SK-N-SH treated with all-trans-retinoic acid at 6 μM for 48 hours (cell line): ENCODE measurements at regions not wholly inside any gene's neighbourhood (a gene's known extent, or its start where the extent isn't known, plus 50 kb on each side); places are given as distances from the start of the nearest gene placed in this dataset.
A peak's percentile ranks its signal among the peaks of the same experiment; 100 is the strongest.
"Not testable (repeated sequence)": the region's sequence is repeated elsewhere in the genome, so short reads cannot be mapped to it uniquely, and the experiment has no call there.

Source experiments
- ATAC-seq: fragments of 200-7000 bp; cut with Tn5 transposase; 3 replicates; pipeline ENCODE4 v1.9.1; 2020; ENCODE audit warnings: mild to moderate bottlenecking, moderate library complexity
- TCF4 ChIP-seq: fragments of 250-450 bp; sonication (Bioruptor Pico); IDR thresholded peaks from 2 replicates; pipeline ENCODE4 v1.8.0; 2021; ENCODE audit warnings: mild to moderate bottlenecking, moderate library complexity, borderline replicate concordance
- ZNF70 ChIP-seq: fragments of 450-650 bp; formaldehyde crosslinking; IDR thresholded peaks from 2 replicates; pipeline ENCODE4 v1.5.0; 2020; ENCODE audit warnings: mild to moderate bottlenecking, moderate library complexity
- TF ChIP-seq, protein P1 (sequence below): fragments of 250-450 bp; sonication (Bioruptor Pico); IDR thresholded peaks from 2 replicates; pipeline ENCODE4 v1.5.0; 2020; ENCODE audit warnings: mild to moderate bottlenecking, moderate library complexity

DNA sequence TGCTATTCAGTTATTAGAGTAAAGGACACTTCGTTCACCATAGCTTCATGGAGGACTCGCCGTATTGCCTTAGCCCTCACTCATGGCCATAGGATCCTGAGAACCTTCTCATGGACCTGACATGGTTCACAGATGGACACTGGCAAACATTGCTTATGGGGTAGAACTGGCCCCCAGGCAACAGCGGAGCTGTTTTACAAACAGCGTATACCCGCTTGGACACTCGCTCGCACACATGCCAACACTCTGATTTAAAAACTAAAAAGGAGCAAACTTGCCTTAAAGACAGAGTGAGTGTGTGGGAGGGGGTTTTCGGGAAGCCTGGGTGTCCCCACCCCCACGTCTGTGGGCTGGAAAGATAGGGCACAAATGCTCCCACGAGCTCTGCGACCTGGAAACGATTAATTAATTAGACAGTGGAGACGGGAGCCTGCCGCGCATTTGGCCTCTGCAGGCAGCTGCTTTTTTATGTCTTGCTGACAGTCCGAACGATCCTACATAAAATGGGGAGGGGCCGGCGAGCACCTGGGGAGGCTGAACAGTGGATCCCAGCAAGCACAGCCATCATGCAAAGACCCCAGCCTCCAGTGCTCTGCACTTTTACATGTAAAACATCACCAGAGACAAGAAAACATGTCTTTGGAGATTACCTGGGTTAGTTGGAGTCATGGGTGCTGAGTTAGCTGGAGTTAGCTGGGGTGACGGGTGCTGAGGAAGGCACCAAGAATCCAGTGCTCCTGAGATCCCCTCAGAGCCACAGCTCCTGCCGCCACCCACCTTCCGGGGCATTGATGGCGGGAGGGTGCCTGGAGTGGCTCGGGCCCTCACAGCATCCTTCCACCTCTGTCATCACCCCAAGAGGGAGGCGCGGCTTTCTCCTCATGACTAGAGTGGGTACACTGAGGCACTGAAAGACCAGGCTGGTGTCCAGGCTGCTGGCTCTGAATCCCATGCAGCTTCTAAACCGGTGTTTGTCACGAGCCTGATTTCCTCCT lies 105.7 kb downstream of the NPIPB11 start:
- ATAC-seq = peak; percentile 43; the same call in 2 of the 3 replicates
- TF ChIP-seq ZNF70 (0 out of 2 replicates have a peak, but pooled peaks have one; percentile 52), TCF4 (CRISPR knock-in tag) (peak; percentile 69)
- TF ChIP-seq, protein P1, sequence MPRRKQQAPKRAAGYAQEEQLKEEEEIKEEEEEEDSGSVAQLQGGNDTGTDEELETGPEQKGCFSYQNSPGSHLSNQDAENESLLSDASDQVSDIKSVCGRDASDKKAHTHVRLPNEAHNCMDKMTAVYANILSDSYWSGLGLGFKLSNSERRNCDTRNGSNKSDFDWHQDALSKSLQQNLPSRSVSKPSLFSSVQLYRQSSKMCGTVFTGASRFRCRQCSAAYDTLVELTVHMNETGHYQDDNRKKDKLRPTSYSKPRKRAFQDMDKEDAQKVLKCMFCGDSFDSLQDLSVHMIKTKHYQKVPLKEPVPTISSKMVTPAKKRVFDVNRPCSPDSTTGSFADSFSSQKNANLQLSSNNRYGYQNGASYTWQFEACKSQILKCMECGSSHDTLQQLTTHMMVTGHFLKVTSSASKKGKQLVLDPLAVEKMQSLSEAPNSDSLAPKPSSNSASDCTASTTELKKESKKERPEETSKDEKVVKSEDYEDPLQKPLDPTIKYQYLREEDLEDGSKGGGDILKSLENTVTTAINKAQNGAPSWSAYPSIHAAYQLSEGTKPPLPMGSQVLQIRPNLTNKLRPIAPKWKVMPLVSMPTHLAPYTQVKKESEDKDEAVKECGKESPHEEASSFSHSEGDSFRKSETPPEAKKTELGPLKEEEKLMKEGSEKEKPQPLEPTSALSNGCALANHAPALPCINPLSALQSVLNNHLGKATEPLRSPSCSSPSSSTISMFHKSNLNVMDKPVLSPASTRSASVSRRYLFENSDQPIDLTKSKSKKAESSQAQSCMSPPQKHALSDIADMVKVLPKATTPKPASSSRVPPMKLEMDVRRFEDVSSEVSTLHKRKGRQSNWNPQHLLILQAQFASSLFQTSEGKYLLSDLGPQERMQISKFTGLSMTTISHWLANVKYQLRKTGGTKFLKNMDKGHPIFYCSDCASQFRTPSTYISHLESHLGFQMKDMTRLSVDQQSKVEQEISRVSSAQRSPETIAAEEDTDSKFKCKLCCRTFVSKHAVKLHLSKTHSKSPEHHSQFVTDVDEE (CRISPR knock-in tag) = 0 out of 2 replicates have a peak, but pooled peaks have one; percentile 32

DNA sequence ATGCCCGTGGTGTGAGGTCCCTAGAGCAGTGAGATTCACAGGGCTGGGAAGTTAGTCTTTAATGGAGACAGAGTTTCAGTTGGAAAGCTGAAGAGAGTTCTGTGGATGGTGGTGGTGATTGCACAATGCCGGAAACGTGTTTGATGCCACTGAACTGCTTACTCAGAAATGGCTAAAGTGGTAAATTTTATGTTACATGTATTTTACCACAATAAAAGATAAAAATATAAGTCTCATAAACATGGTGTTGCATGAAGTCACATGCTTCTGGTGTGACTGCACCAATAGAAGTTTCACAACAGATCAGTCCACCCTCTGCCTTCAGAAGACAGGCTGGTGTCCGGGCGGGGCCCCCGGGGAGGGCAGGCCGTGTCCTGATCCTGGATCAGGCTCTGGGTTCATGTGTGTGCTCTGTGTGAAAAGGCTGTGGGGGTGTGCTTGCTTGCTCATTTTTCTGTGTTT lies 106.5 kb downstream of the NPIPB11 start:
- not testable (repeated sequence) for ATAC-seq

DNA sequence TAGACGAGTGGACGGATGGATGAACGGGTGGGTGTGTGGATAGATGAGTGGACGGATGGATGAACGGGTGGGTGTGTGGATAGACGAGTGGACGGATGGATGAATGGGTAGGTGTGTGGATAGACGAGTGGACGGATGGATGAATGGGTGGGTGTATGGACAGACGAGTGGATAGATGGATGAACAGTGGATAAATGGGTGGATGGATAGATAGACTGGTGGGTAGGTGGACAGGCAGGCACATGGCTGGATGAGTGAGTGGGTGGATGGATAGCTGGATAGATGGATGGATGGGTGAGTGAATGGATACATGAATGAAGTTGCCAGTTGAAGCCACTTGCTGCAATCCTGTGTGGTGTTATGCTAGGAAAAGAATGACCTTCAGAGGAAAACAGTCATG lies 107.5 kb downstream of the NPIPB11 start:
- not testable (repeated sequence) for ATAC-seq

DNA sequence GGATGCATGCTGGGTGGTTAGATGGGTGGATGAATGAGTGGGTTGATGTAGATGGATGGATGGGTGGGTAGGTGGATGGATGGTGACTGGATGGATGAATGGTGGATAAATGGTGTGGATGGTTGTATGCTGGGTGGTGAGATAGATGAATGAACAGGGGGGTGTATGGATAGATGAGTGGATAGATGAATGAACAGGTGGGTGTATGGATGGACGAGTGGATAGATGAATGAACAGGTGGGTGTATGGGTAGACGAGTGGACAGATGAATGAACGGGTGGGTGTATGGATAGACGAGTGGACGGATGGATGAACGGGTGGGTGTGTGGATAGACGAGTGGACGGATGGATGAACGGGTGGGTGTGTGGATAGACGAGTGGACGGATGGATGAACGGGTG lies 108.2 kb downstream of the NPIPB11 start:
- not testable (repeated sequence) for ATAC-seq

DNA sequence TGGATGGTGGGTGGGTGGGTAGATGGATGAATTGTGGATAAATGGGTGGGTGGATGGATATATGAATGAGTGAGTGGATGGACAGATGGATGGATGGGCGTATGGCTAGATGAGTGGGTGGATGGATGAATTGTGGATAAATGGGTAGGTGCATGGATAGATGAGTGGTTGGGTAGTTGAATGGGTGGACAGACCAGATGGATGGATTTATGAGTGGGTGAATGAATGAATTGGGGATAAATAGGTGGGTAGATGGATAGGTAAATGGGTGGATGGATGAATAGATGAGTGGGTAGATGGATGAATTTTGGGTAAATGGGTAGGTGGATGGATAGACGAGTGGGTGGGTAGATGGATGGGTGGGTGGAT lies 108.7 kb downstream of the NPIPB11 start:
- ATAC-seq = not testable (repeated sequence)

DNA sequence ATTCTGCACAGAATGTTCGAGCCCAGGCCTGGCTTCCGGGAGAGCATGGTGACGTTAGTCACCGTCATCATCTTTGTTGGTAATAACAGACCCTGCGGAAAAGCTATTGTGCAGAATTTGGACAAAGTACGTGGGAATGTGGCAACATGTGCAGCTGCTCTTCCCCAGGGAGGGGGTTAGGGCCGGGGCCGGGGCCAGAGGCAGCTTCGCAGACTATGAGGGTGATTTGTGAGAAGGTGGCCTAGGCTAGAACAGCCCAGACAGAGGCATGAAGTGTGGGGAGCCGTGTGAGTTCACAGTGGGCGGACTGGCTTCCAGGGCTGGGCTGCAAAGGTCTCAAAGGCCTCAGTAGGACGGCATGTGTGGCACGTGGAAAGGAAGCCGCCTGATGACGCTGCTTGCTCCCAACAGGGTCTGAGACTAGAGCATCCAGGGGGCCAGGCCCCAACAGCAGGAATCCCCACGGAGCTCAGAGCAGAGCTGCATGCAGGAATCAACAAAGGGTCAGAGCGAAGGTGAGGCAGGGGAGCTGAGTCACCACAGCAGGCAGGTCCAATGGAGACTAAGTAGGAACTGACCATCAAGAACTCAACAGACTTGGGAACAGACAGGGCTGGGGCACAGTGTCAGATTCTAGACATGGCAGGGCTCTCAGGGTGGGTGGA lies 109.2 kb downstream of the NPIPB11 start:
- not testable (repeated sequence) for ATAC-seq

DNA sequence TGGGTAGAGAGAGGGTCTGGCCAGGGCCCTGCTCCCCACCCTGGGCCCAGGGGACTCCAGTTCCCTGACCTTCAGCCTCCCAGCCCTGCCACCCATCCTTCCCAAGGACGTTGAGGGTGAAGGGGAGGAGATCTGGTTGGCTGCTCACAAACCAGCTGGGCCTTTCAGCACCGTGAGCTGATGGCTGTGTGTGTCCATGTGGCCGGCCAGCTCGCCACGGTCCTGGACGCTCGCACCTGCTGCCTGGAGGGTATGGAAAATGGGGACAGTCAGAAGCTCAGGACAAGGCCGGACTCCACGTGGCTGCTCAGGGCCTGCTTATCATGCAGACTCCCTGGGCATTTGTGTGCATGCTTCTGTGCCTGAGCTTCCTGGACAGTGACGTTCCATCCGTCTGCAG lies 110.3 kb downstream of the NPIPB11 start:
- ATAC-seq = not testable (repeated sequence)

DNA sequence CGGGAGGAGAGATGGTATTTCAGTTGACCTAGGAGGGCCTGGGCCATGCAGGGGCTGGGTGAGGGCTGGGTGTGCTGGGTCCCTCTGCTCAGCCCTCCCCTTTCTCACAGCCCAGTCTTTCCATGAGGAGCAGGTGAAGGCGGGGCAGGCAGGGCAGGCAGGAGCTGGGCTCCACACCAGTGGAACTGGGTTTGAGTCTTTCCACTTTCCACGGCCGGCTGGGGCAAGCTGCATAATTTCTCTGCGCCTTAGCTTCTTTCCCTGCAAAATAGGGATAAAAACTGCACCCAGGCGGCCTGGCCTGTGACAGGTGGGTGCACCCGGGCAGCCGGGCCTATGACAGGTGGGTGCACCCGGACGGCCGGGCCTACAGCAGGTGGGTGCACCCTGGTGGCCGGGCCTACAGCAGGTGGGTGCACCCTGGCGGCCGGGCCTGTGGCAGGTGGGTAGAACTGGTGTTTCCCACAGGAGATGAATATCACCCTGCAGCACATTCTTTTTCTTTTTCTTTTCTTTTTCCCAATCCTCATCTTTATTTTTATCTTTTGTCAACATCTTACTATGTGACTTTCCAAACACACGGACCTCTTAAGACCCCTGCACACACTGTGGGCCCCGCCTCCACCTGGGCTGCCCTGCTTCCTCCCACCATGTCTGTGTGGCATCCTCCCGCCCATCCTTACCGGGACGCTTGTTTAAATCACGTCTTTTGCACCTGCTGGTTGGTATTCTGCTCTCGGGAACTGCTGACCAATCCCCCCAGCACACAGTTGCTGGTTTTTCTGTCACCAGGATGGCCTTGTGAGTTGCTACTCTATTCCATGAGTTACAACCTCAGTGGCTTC lies 111.3 kb downstream of the NPIPB11 start:
- ATAC-seq = not testable (repeated sequence)

DNA sequence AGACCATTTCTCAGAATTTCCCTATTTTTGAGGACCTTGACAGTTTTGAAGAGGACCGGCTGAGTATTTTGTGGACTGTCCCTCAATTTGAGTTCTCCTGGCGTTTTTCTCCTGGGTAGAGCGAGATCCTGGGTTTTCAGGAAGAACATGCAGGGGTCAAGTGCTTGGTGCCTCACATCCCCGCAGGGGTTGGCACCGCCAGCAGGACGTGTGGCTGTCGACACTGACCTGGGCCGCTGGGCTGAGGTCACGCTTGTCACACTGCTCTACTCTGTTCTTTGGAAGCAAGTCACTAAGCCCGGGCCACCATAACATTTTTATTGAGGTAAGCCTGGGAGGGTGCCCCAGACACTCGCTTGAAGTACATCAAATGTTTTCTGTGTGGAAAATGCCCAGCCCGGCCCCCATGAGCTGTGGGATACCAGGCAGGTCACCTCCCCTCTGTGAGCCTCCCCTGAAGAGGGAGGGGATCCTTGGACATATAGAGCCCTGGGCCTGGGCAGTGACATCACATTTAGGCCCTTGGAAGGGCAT lies 112.0 kb downstream of the NPIPB11 start:
- not testable (repeated sequence) for ATAC-seq

DNA sequence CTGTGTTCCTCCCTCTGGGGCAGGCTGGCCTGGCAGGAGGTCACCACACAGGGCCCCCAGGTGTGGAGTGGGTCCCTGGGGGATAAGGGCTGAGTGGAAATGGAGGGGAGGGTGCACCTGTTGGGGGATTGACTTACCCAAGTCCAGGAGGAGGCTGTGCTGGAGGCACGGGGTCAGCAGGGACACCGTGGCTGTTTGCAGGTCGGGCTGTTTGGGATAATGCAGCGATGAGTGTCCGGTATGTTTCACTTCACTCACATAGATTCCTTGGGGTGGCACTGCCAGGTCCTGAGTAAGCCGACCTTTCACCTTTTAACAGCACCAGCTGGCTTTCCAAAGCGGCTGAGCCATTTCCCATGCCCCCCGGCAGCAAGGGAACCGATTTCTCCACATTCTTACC lies 113.0 kb downstream of the NPIPB11 start:
- ATAC-seq = not testable (repeated sequence)

DNA sequence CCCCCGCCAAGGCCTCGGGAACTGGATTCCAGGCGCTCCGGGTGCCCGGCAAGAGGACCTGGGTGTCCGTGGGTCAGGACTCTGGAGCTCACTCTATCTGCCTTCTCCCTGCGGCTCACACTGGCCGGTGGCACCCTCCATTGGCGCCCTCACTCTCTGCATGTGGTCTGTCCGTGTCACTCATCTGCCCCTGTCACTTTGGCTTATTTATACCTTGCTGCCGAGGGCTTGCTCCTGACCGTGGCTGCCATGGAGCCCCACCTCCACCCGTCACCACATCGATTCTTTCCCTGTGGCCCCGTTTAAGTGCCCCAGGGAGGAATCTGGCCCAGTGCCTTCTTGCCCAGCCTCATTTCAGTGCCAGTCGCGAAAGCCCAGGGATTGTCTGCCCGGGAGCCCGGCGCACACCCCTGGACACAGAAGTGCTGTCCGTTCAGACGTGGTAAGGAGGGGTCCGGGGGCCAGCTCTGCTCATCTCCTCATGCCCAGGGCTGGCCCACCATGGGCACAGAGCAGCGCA lies 113.5 kb downstream of the NPIPB11 start:
- not testable (repeated sequence) for ATAC-seq

DNA sequence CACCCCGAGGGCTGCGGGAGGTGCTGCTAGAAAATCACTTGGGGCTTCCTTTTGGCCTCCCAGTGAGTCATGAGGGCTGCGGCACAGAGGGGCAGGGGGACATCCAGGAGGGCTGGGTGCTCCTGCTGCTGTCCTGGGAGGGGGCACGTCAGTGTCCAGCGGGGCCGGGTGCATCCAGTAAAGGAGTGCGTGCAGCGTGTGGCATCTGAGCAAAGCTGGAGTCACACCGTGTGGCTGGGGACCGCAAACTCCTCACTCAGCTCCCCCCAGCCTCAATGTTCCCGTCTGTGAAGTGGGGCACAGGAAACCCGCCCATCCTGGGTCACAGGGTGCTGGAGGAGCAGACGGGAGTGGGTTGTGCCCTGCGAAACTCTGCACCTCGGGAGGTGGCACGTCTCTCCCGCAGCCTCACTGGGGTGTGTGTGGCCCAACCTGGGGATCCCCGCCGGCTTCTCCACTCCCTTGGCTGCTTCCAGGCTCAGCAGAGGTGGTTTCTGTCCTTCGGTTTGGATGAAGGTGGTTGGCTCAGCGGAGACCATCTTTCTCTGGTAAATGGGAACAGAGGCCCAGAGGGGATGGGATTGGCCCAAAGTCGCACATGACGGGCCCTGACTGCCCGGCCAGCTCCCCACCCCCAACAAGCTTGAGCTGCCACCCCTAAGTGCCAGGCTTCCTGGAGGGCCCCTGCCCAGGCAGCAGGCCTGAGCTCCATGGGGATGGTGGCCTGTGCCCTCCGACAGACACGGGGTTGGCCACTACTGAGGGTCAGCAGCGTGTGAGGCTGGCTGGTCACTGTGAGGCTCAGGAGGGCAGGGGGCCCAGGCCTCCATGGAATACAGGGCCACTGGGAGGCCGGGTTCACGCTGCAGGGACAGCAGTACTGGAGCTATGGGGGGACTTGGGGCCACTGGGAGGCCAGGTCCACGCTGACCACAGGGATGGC lies 114.9 kb downstream of the NPIPB11 start:
- peak; percentile 36 for ATAC-seq
